IMR-90 (cell line): ENCODE measurements at regions not wholly inside any gene's neighbourhood (a gene's known extent, or its start where the extent isn't known, plus 50 kb on each side); places are given as distances from the start of the nearest gene placed in this dataset.

Experiments
- ATAC-seq: fragments of 200-7000 bp; cut with Tn5 transposase; 2 replicates; pipeline ENCODE4 v1.9.1; 2020; ENCODE audit warnings: low read depth, mild to moderate bottlenecking, moderate library complexity
- BruUV-seq: library from RNA; stranded (reverse); fragments of 400-500 nt; replicated peaks from 2 replicates; lab custom pipeline; 2021; lab: Mats Ljungman, UMichigan
- CTCF ChIA-PET: fragments of 300-600 bp; formaldehyde crosslinking; extraction: SDS; loops from one replicate; lab custom pipeline; 2021; ENCODE audit warnings: antibody characterized with exemption; lab: Yijun Ruan, JAX
- POLR2A ChIA-PET: fragments of 300-600 bp; sonication (Branson Sonifier 250); formaldehyde crosslinking; loops from one replicate; lab custom pipeline; 2022; ENCODE audit warnings: antibody characterized with exemption; ENCODE audit not compliant: unreplicated experiment; lab: Charles Lee
- DNase-seq: peaks from one replicate; pipeline ENCODE4 v3.0.0; 2013
- H2AFZ ChIP-seq: replicated peaks from 2 replicates; pipeline ENCODE3; 2013; ENCODE audit warnings: low read length, mild to moderate bottlenecking; ENCODE audit not compliant: poor library complexity
- H2AK5ac ChIP-seq: 2 replicates; pipeline ENCODE4 v1.6.1; 2013; ENCODE audit warnings: low read depth, low read length, inconsistent platforms
- H2AK9ac ChIP-seq: replicated peaks from 2 replicates; pipeline ENCODE3; 2013; ENCODE audit warnings: mild to moderate bottlenecking, low read depth, low read length, moderate library complexity; ENCODE audit not compliant: poor library complexity
- H2BK120ac ChIP-seq: 2 replicates; pipeline ENCODE4 v1.6.1; 2013; ENCODE audit warnings: low read depth, low read length, inconsistent platforms
- H2BK15ac ChIP-seq: 3 replicates; pipeline ENCODE4 v1.6.1; 2013; ENCODE audit warnings: low read depth, low read length, inconsistent platforms
- H2BK20ac ChIP-seq: 2 replicates; pipeline ENCODE4 v1.6.1; 2013; ENCODE audit warnings: low read depth, mild to moderate bottlenecking, inconsistent platforms, low read length, moderate library complexity
- H2BK5ac ChIP-seq: 2 replicates; pipeline ENCODE4 v1.6.1; 2013; ENCODE audit warnings: mild to moderate bottlenecking, low read depth, low read length, inconsistent platforms; ENCODE audit not compliant: poor library complexity, severe bottlenecking
- H3K14ac ChIP-seq: replicated peaks from 2 replicates; pipeline ENCODE4 v1.6.1; 2013; ENCODE audit warnings: low read depth, low read length, inconsistent platforms
- H3K18ac ChIP-seq: 2 replicates; pipeline ENCODE4 v1.6.1; 2013; ENCODE audit warnings: low read depth, low read length, control low read depth
- H3K23ac ChIP-seq: 2 replicates; pipeline ENCODE4 v1.6.1; 2013; ENCODE audit warnings: low read depth, low read length, inconsistent platforms
- H3K27ac ChIP-seq: 2 replicates; pipeline ENCODE4 v1.5.1; 2013; ENCODE audit warnings: mild to moderate bottlenecking, control low read depth, low read length; ENCODE audit not compliant: insufficient read depth
- H3K27me3 ChIP-seq: 2 replicates; pipeline ENCODE4 v1.6.1; 2013; ENCODE audit warnings: low read length; ENCODE audit not compliant: control insufficient read depth, insufficient read depth
- H3K36me3 ChIP-seq: 2 replicates; pipeline ENCODE4 v1.6.1; 2013; ENCODE audit warnings: low read length, mixed read lengths; ENCODE audit not compliant: control insufficient read depth, insufficient read depth
- H3K4ac ChIP-seq: 2 replicates; pipeline ENCODE4 v1.6.1; 2013; ENCODE audit warnings: low read depth, low read length, inconsistent platforms
- H3K4me1 ChIP-seq: 2 replicates; pipeline ENCODE4 v1.6.1; 2013; ENCODE audit warnings: low read length, mixed read lengths; ENCODE audit not compliant: control insufficient read depth, insufficient read depth
- H3K4me2 ChIP-seq: 2 replicates; pipeline ENCODE4 v1.6.1; 2013; ENCODE audit warnings: low read depth, mild to moderate bottlenecking, control low read depth, low read length, moderate library complexity
- H3K4me3 ChIP-seq: 2 replicates; pipeline ENCODE4 v1.5.1; 2013; ENCODE audit warnings: low read depth, mild to moderate bottlenecking, control low read depth, low read length, moderate library complexity; ENCODE audit not compliant: insufficient read depth
- H3K56ac ChIP-seq: 2 replicates; pipeline ENCODE4 v1.6.1; 2013; ENCODE audit warnings: low read length, inconsistent platforms; ENCODE audit not compliant: insufficient read depth; ENCODE audit errors: extremely low read depth
- H3K79me1 ChIP-seq, 2 experiments: 2 replicates each; pipeline ENCODE4 v1.6.1; 2013; ENCODE audit warnings: low read length in 2 of 2, inconsistent platforms in 1 of 2, low read depth in 1 of 2
- H3K9ac ChIP-seq: 2 replicates; pipeline ENCODE4 v1.6.1; 2013; ENCODE audit warnings: low read depth, low read length, control low read depth
- H3K9me1 ChIP-seq: 2 replicates; pipeline ENCODE4 v1.6.1; 2013; ENCODE audit warnings: low read length, inconsistent platforms; ENCODE audit not compliant: insufficient read depth
- H3K9me3 ChIP-seq: 2 replicates; pipeline ENCODE4 v1.6.1; 2013; ENCODE audit warnings: low read length; ENCODE audit not compliant: control insufficient read depth, insufficient read depth
- H4K20me1 ChIP-seq: 2 replicates; pipeline ENCODE4 v1.6.1; 2013; ENCODE audit warnings: low read length, inconsistent platforms; ENCODE audit not compliant: insufficient read depth
- H4K5ac ChIP-seq: 2 replicates; pipeline ENCODE4 v1.6.1; 2013; ENCODE audit warnings: mild to moderate bottlenecking, low read depth, low read length, control low read depth
- H4K8ac ChIP-seq, 2 experiments: 2 replicates each; pipeline ENCODE4 v1.6.1; 2013; ENCODE audit warnings: low read depth in 2 of 2, low read length in 2 of 2, control low read depth in 1 of 2, inconsistent platforms in 1 of 2
- H4K91ac ChIP-seq: 2 replicates; pipeline ENCODE4 v1.6.1; 2013; ENCODE audit warnings: low read depth, low read length, inconsistent platforms; ENCODE audit not compliant: insufficient read depth
- BHLHE40 ChIP-seq: fragments of 150-350 bp; IDR thresholded peaks from 2 replicates; pipeline ENCODE4 v1.6.1; 2016; ENCODE audit warnings: mild to moderate bottlenecking, low read depth, low read length
- CEBPB ChIP-seq: IDR thresholded peaks from 2 replicates; pipeline ENCODE4 v1.6.1; 2012; ENCODE audit warnings: low read depth, low read length, improper control_type of control experiment
- CTCF ChIP-seq: conservative IDR thresholded peaks from 2 replicates; pipeline ENCODE4 v1.5.1; 2012; ENCODE audit warnings: mild to moderate bottlenecking, low read depth, low read length, improper control_type of control experiment
- FOS ChIP-seq: fragments of 150-350 bp; IDR thresholded peaks from 2 replicates; pipeline ENCODE4 v1.6.1; 2016; ENCODE audit warnings: low read depth, low read length
- MAFK ChIP-seq: IDR thresholded peaks from 2 replicates; pipeline ENCODE4 v1.6.1; 2012; ENCODE audit warnings: low read depth, low read length, improper control_type of control experiment
- NFE2L2 ChIP-seq: fragments of 150-350 bp; IDR thresholded peaks from 2 replicates; pipeline ENCODE4 v1.6.1; 2016; ENCODE audit warnings: low read depth, mild to moderate bottlenecking, low read length
- POLR2A ChIP-seq: IDR thresholded peaks from 2 replicates; pipeline ENCODE4 v1.6.1; 2012; ENCODE audit warnings: mild to moderate bottlenecking, low read depth, low read length
- RCOR1 ChIP-seq: IDR thresholded peaks from 2 replicates; pipeline ENCODE4 v1.6.1; 2012; ENCODE audit warnings: mild to moderate bottlenecking, low read length, improper control_type of control experiment; ENCODE audit not compliant: insufficient replicate concordance
- RFX5 ChIP-seq: IDR thresholded peaks from 2 replicates; pipeline ENCODE4 v1.8.0; 2012; ENCODE audit warnings: low read depth, mild to moderate bottlenecking, low read length, moderate library complexity
- SMC3 ChIP-seq: fragments of 150-350 bp; IDR thresholded peaks from 2 replicates; pipeline ENCODE4 v1.6.1; 2016; ENCODE audit warnings: low read depth, mild to moderate bottlenecking, antibody characterized with exemption, low read length, moderate library complexity
- WGBS, 2 experiments: methylation state at CpG; one replicate each; pipeline versions ENCODE4 v1.1.5 to v1.1.7; 2013; ENCODE audit warnings: missing lambda C conversion rate in 2 of 2; ENCODE audit not compliant: insufficient read length in 1 of 2; ENCODE audit errors: extremely low coverage in 2 of 2; 5-methylcytosine and 5-hydroxymethylcytosine counted together
- dilution Hi-C: fragments of 300-500 bp; cut with HindIII; formaldehyde crosslinking; loops from one replicate; pipeline ENCODE4 v1.14.3; 2018; ENCODE audit warnings: low sequenced_read_pairs; ENCODE audit not compliant: unreplicated experiment
- in situ Hi-C: fragments of 300-500 bp; cut with MboI; formaldehyde crosslinking; loops from 3 replicates; pipeline ENCODE4 v1.14.3; 2019; ENCODE audit warnings: low sequenced_read_pairs, inconsistent platforms, mixed read lengths
- intact Hi-C: fragments of 100-400 bp; cut with micrococcal nuclease; formaldehyde crosslinking; loops from 2 replicates; pipeline ENCODE4 v1.10.0; 2022

GRCh38 chr5:8730194-8730593 is 815.7 kb downstream of the SEMA5A start:
- Histone ChIP-seq H2AK5ac (peak overlapping the region; percentile 87; the same call in 1 of the 2 replicates), H4K91ac (peak overlapping the region; percentile 45), H4K5ac (no peak overlapping the region), H4K20me1 (no peaks in the 10 kb centered on the region), H2BK5ac (peak overlapping the region; percentile 93), H3K14ac (peak overlapping the region; percentile 73), H2BK15ac (no peak overlapping the region; the same call in 2 of the 3 replicates), H2AFZ (peak overlapping the region; percentile 4), H3K23ac (peak overlapping the region; percentile 54; the same call in 1 of the 2 replicates), H3K27me3 (no peaks in the 10 kb centered on the region), H3K9me3 (no peaks in the 10 kb centered on the region), H3K9me1 (no peaks in the 10 kb centered on the region), H2BK20ac (peak overlapping the region; percentile 92), H3K4me3 (no peak overlapping the region), H3K4me2 (peak overlapping the region; percentile 44; the same call in 1 of the 2 replicates), H3K27ac (peak overlapping the region; percentile 3; the same call in 1 of the 2 replicates), H3K4me1 (peaks cover 6% of the 10 kb centered on the region; the same call in 1 of the 2 replicates), H3K18ac (peak overlapping the region; percentile 55; the same call in 1 of the 2 replicates), H3K4ac (peak overlapping the region; percentile 59), H4K8ac (peak overlapping the region in 1 of 2 experiments; percentile 73; a peak in 2 of 4 replicates), H2AK9ac (no peak overlapping the region), H3K79me1 (no peaks in the 10 kb centered on the region), H2BK120ac (peak overlapping the region; percentile 90), H3K56ac (no peak overlapping the region; the same call in 1 of the 2 replicates), H3K36me3 (no peaks in the 10 kb centered on the region), H3K9ac (no peak overlapping the region)
- peak; percentile 75 for DNase-seq
- no CpG with 5 or more reads among the region's 2 CpGs for WGBS, 2 experiments
- BruUV-seq = no TSS peak
- intact Hi-C loops = no loop called here
- in situ Hi-C loops = no loop called here
- POLR2A ChIA-PET = no interaction called here
- no peak for TF ChIP-seq RCOR1
- peak; percentile 51; the same call in 1 of the 2 replicates for TF ChIP-seq BHLHE40
- TF ChIP-seq SMC3 = no peak
- no peak for TF ChIP-seq RFX5
- TF ChIP-seq MAFK = no peak
- TF ChIP-seq CTCF = no peak
- TF ChIP-seq CEBPB = 0 out of 2 replicates have a peak, but pooled peaks have one; percentile 7
- TF ChIP-seq FOS = 0 out of 2 replicates have a peak, but pooled peaks have one; percentile 5
- TF ChIP-seq POLR2A = no peak
- TF ChIP-seq NFE2L2 = no peak
- ATAC-seq = peak; percentile 68
- CTCF ChIA-PET = interaction anchor here (0.6 kb wide), 1 partner anchor 71 kb away, joined by 9 read pairs; no protein-coding TSS in a partner anchor
- dilution Hi-C loops = no loop called here
